GM10847 (cell line): ENCODE measurements at regions not wholly inside any gene's neighbourhood (a gene's known extent, or its start where the extent isn't known, plus 50 kb on each side); places are given as distances from the start of the nearest gene placed in this dataset.

Source experiments
- POLR2A ChIP-seq: IDR thresholded peaks from 2 replicates; pipeline ENCODE4 v1.6.1; 2011; ENCODE audit not compliant: insufficient read length; ENCODE audit errors: extremely low read depth

- no peak for TF ChIP-seq POLR2A
Observed at GRCh38 chr5:143671674-143672569, 140.0 kb upstream of the HMHB1 start.

GRCh38 chr5:143671021-143671420 lies 140.9 kb upstream of the HMHB1 start:
- TF ChIP-seq POLR2A = no peak

- TF ChIP-seq POLR2A = no peak
Observed at GRCh38 chr5:143665866-143666265, 146.1 kb upstream of the HMHB1 start.

GRCh38 chr5:143664623-143665022 lies 147.3 kb upstream of the HMHB1 start:
- TF ChIP-seq POLR2A = no peak

- TF ChIP-seq POLR2A = no peak
Observed at GRCh38 chr5:143663872-143664271, 148.1 kb upstream of the HMHB1 start.

- TF ChIP-seq POLR2A = no peak
Observed at GRCh38 chr5:143662020-143662419, 149.9 kb upstream of the HMHB1 start.

- TF ChIP-seq POLR2A = no peak
Observed at GRCh38 chr5:143660625-143661024, 151.3 kb upstream of the HMHB1 start.

- TF ChIP-seq POLR2A = no peak
Observed at GRCh38 chr5:143659599-143660238, 152.2 kb upstream of the HMHB1 start.

GRCh38 chr5:143658956-143659355 lies 153.0 kb upstream of the HMHB1 start:
- no peak for TF ChIP-seq POLR2A

- TF ChIP-seq POLR2A = no peak
Observed at GRCh38 chr5:143657647-143658285, 154.2 kb upstream of the HMHB1 start.

- TF ChIP-seq POLR2A = no peak
Observed at GRCh38 chr5:143653766-143654282, 158.1 kb upstream of the HMHB1 start.

- no peak for TF ChIP-seq POLR2A
Observed at GRCh38 chr5:143653256-143653655, 158.7 kb upstream of the HMHB1 start.

GRCh38 chr5:143652108-143652700 lies 159.8 kb upstream of the HMHB1 start:
- no peak for TF ChIP-seq POLR2A

GRCh38 chr5:143649937-143650621 lies 161.9 kb upstream of the HMHB1 start:
- no peak for TF ChIP-seq POLR2A

GRCh38 chr5:143648696-143649095 lies 163.3 kb upstream of the HMHB1 start:
- TF ChIP-seq POLR2A = no peak
